Urothelium cell line (cell line): ENCODE measurements at regions not wholly inside any gene's neighbourhood (a gene's known extent, or its start where the extent isn't known, plus 50 kb on each side); places are given as distances from the start of the nearest gene placed in this dataset.
"Not testable (repeated sequence)": the region's sequence is repeated elsewhere in the genome, so short reads cannot be mapped to it uniquely, and the experiment has no call there.

Source experiments
- DNase-seq: peaks from one replicate; pipeline ENCODE4 v3.0.0; 2011; ENCODE audit warnings: low spot score, mixed read lengths
- FAIRE-seq: peaks from 2 replicates; lab custom pipeline; 2011; peaks lifted over from hg19 to GRCh38; lab: Jason Lieb, UNC

DNA sequence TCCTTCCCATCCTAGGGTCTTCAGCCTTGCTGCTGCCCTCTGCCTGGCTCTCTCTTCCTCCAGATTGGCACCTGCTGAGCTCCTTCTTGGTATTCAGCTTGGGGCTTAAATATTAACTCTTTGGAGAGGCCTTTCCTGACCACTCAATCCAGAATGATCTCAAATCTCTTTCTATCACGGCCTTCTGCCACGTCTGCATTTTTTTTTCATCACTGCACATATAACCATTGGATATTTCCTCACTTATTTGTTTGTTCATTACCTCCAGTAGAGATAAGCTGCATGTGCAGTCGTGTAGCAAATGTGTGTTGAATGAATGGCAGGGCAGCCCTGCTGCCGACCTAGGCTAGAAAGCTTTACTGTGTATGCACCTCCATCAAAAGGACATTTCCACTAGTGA lies 51.6 kb upstream of the MPP7 start:
- FAIRE-seq = no peak
- DNase-seq = no peak

DNA sequence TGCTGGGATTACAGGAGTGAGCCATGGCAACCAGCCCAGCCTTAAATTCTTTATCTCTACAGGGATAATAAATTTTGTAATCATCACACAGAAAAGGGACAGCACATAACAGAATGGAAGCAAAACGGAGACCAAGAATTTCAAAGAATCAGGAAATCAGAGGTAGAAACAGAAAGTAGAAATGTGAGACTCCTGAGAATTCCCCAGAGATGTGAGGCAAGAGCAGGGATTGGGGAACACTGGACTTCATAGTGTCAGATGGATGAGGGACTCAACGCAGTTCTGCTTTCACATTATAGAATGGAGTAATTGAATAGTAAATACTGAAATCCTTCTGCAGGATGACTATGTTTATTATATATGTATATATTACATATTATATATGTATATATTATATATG lies 52.5 kb upstream of the MPP7 start:
- FAIRE-seq (no peak), DNase-seq (no peak)

DNA sequence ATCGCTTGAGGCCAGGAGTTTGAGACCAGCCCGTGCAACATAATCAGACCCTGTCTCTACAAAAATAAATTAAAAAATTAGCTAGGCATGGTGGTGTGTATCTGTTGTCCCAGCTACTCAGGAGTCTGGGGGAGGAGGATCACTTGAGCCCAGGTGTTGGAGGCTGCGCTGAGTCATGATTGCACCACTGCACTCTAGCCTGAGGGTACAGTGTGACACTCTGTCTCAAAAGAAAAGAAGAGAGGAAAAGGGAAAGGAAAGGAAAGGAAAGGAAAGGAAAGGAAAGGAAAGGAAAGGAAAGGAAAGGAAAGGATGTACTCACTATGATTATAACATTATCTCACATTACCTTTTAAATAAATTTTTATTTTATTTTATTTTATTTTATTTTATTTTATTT lies 56.5 kb upstream of the MPP7 start:
- DNase-seq (no peak), FAIRE-seq (no peak)

DNA sequence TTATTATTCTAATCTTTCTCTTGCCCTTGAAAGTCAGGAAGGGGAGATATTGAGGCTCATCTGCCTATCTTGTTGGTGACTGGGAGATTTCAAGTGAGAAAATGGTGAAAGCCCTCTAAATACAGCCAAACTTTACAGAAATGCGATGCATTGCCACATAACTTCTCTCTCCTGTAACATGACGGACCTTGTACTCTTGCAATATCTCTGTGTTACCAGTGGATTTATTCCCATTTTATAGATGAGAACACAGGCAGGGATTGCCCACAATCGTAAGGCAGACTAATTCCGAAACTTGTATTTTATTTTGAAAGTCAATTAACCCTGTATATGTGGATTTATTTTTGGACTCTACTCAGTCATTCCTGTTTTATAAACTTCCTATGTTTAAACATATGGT lies 57.3 kb upstream of the MPP7 start:
- DNase-seq = no peak
- FAIRE-seq = no peak

DNA sequence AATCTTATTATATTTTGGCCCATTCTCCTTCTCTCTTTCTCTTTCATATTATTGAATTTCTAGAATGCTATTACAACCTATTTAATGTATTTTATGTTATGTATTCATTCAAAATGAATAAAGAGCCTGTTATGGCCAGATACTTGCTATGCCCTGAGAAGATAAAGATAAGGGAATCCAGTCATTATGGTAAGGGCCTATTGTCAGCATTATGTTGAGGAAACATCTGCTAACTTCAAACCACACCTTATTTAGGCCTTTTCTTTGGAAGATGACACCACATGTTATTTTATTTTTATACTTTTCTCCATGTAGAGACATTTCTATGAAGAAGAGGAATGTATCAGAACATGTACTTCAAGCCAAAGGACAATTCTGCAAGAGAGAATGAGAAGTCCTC lies 60.5 kb upstream of the MPP7 start:
- FAIRE-seq (no peak), DNase-seq (no peak)

DNA sequence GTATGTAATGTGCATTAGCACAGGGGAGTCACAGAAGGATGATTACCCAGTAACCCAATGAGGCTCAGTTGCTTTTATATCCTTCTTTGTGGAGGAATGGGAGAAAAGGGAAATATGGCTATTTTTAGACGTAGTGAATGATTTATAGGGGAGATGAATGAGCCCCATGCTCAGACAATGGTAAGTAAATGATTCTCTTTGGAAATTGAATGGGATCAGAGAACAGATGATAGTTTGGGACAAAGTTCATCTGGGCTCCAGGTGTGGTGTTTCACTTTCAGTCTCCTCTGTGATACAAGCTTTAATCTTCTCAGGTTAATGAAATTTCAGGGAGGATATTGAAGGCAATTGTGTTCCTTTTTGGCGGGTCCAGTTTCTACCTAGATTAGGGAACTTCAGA lies 63.0 kb upstream of the MPP7 start:
- no peak for DNase-seq
- FAIRE-seq = no peak

DNA sequence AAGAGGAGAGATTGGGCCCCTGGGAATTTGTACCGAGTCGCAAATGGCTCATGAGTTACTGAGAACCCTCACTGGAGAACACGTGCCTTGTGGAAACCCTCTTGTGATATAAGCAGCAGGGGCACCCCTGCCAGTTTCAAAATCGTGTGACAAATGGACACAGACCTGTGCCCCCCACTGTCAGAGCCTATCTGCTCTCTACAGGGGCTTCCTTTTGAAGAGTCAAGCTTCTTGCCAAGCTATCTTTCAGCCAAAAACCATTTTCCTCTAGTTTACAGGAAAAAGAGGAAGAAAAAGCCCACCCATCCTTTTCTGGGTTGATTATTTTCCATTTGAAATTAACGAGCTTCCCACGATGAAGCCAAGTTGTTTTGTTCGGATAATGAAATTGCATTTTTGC lies 64.1 kb upstream of the MPP7 start:
- DNase-seq (no peak), FAIRE-seq (no peak)

DNA sequence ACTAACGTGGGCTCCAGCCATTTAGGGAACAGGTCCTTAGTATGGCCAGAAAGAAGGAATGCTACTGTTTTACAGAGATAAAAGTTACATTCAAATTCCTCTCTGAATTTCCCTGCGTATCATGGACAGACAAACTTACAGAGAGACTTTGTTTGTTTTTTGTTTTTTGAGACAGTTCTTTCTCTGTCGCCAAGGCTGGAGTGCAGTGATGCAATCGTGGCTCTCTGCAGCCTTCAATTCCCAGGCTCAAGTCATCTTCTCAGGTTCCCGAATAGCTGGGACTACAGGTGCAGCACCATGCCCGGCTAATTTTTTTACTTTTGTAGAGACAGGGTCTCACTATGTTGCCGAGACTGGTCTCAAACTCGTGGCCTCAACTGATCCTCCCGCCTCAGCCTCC lies 64.5 kb upstream of the MPP7 start:
- DNase-seq (no peak), FAIRE-seq (no peak)

DNA sequence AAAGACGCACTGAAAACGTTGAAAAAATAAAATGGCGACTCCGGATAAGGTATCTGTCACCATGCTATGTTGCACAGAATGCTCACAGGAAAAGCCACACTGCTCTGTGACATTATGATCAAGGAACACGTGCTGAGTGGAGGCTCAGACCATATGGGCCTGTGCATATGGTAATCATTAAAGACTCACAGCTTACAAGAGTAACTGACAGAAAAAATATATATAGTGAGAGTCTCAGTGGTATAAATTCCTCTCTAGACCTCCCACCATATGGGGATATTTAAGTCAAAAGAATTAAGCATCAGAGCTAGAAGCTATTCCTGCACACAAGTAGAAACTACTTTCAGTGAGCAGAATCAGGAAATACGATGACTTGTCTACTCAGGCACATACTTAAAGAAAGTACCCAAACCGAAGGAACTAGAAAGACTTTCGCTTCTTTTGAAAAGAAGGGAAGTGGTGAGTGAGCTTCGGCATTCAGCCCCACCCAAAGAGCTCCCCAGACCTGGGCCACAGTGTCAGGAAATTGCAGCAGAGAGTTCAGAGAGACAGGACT lies 65.1 kb upstream of the MPP7 start:
- DNase-seq = no peak
- no peak for FAIRE-seq

DNA sequence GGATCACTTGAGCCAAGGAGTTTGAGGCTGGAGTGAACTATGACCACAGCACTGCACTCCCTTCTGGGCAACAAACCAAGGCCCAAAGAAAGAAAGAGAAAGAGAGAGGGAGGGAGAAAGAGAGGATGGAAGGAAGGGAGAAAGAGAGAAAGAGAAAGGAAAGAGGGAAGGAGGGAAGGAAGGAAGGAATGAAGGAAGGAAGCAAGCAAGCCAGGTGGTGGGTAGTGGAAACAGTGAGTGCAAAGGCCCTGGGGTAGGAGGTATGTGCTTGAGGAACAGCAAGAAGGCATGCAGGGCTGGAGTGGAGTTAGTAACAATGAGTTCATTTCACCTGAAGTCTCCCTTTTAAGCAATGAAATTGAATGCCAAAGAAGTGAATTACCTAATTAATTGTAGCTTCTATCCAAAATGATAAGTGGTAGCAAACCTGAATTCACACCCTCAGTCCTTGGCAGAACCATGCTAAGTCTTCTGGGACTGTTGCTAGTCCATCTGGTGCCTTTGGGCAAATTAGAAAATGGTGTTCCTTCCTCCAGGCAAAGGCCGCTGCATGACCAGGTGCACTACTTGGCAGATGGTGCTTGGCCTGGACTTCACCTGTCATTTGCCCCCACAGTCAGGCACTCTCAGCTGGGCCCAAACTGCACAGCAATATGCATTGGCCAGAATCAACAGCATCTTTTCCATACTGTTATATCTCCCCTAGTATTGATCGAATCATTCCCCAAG lies 67.4 kb upstream of the MPP7 start:
- FAIRE-seq (no peak), DNase-seq (no peak)

DNA sequence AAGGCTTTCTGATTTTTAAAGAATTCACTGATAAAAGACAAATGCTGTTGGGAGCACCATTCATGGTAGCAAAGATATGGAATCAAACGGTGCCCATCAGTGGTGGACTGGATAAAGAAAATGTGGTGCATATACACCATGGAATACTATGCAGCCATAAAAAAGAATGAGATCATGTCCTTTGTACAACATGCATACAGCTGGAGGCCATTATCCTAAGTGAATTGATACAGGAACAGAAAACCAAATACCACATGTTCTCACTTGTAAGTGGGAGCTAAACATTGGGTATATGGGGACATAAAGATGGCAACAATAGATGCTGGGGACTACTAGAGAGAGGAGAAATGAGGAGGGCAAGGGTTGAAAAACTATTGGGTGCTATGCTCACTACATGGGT lies 68.8 kb upstream of the MPP7 start:
- not testable (repeated sequence) for FAIRE-seq, DNase-seq

DNA sequence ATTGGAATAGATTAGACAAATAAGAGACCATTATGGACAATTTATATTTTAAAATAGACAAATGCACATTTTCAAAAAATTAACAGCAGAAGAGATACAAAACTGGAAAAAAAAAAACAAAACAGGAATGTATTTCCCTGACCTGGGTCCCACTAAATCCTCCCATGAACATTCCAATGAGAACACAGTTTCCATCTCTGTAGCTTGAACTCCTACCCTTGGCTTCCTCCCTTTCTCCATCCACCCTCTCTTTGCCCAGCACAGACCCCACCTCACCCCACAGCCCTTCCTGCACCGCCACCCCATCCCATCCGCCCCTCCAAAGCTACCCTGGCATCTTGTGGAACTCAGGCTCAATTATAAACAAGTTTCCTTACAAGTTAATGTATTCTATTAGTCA lies 71.2 kb upstream of the MPP7 start:
- no peak for DNase-seq

DNA sequence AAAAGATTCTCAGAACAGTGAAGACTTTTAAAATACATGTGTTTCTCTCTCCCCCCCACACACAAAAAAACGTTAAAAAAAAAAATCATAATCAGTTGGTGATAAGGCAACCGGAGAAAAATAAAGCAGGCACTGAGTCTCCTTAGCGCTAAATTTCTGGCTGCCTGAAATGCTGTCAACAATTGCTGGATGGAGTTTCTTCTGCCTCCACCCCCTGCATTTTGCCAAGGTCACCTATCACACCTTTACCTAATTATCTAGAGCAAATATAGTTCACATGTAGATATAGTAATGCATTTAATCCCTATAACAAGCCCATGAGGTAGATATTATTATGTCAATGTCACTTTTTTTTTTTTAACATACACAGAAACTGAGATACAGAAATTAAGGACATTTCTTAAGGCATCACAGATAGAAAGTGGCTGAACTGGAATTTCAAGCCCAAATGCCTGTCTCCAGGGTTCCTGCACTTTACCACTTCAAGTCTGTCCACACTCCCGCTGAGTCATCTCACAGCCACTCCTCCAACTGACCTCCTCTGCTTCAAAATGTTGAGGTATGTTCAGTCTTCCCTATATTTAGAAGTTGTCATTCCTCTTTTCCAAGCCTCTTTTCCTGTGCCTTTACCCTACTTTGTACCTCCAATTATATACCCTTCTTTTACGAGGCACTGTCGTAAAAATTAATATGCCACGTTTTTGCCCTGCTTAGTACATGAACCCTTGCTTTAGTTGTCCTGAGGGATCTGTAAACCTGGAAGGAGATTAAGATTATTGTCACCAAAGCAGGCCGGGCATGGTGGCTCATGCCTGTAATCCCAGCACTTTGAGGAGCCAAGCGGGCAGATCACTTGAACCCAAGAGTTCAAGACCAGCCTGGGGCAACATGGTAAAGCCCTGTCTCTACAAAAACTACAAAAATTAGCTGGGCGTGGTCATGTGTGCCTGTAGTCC lies 72.8 kb upstream of the MPP7 start:
- peak; percentile 62 for DNase-seq
- no peak for FAIRE-seq

More for the DNA sequence above, 71.2 kb upstream of the MPP7 start:
- no peak for FAIRE-seq

DNA sequence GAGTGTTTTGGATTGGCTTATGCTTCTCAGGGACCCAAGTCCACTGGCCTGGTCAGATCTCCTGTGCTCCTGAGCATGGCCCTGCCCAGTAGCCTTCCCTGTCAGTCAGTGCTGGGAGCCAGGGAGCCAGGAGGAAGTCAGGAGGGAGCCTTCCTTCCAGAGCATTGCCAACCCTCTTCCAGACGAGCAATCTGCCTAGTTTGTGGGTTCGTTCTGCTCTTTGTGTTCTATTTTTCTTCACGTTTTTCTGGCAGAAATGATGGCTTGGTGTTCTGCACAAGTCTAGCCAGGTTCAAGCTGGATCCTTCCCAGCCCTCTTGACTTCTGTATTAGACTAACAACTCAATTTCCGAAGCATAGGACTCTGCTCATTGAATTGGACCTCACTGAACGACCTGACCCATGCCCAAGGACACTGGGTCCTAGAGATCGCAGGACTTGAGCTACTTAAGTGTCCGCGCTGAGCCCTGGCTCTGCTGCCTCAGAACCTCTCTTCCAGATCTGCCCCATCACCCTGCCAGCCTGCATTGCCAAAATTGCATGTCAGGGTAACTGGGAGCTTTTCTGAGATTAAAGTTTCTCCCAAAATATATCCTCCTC lies 76.2 kb upstream of the MPP7 start:
- DNase-seq (no peak), FAIRE-seq (no peak)

DNA sequence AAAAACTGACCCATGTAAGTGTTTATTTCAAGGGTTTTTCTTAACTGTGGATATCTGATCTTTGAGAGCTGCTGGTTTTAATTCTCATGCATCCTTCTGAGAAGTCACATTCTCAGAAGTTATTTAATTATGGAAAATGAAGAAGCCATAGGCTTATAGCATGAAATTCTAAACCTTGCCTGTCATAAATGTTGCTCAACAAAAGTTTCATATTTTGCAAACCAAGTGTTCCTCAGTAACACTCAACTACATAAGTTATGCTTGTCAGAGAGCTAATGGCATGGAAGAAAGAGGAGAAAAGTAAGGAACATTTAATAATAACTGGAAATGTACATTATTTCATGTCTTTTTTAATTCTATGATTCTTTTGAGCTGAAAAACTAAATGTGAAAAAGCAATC lies 78.6 kb upstream of the MPP7 start:
- no peak for DNase-seq
- no peak for FAIRE-seq

DNA sequence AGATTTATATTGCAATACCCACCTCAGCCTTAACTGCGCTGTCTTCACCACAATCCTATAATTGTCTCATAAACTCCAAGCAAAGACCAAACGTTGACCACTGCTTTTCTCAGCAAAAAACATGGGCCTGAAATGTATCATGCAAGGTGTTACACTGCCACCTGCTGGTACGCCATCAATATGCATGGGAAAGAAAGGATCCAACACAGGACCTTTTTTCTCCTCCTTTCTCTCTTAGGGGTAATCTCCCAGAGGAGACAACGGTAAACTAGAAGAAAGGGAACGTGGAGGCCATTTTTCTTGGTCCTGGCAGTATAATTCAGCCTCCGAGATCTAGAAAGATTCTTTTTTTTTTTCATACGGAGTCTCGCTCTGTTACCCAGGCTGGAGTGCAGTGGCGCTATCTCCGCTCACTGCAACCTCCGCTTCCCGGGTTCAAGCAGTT lies 79.1 kb upstream of the MPP7 start:
- DNase-seq (peak; percentile 81), FAIRE-seq (peak; percentile 80)

DNA sequence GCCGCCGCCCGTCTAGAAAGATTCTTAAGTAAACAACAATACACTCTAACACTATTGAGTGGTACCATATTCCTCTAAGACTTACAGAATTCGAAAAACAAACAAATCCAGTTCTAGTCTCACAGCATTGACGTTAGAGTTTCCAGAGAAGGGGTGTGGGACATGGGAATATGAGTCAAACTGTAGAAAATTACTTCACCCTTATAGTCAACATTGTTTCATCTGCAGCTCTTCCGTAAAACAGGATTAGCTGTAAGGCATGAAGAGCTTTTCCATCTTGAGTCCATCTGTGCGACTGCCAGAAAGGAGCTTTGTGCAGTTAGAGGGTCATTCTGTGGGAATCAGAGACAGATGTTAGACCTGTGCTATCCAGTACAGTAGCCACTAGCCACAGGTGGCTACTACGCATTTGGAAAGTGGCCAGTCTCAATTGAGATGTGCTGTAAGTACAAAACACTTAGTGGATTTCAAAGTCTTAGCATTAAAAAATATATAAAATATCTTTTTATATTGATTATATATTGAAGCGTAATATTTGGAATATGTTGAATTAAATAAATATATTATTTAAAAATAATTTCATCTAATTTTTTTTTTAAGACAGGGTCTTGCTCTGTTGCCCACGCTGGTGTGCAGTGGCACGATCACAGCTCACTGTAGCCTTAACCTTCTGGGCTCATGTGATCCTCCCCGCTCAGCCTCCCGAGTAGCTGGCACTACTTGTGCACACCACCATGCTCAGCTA lies 79.8 kb upstream of the MPP7 start:
- DNase-seq = no peak
- FAIRE-seq = no peak

DNA sequence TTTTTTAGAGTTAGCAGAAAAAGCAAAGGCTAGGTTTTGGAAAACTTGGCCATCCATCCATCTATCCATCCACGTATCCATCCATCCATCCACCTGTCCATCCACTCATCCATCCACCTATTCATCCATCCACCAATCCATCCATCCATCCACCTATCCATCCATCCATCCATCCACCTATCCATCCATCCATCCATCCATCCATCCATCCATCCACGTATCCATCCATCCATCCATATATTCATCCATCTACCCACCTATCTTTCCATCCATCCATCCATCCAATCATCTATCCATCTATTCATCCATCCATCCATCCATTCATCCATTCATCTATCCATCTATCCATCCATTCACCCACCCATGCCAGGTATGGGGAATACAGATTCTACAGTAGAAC lies 81.7 kb upstream of the MPP7 start:
- FAIRE-seq (peak; percentile 13), DNase-seq (no peak)

DNA sequence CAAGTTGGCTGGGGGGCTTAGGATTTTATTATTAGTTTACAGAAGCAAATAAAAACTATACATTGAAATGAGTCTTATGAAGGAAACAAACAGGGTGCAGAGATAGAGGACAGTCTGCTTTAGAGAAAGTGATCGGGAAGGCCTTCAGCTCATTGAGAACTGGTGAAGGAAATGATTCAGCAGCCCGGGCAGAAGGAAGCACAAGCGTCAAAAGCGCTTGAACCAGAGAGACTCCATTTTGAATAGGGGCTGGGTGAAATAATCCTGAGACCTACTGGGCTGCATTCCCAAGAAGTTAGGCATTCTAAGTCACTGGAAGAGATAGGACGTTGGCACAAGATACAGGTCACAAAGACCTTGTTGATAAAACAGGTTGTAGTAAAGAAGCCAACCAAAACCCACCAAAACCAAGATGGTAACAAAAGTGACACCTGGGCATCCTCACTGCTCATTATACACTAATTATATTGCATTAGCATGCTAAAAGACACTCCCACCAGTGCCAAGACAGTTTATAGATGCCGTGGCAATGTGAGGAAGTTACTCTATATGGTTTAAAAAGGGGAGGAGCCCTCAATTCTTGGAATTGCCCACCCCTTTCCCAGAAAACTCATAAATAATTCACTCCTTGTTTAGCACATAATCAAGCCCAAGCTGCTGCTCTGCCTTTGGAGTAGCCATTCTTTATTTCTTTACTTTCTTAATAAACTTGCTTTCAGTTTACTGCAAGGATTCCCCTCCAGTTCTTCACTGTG lies 83.1 kb upstream of the MPP7 start:
- no peak for DNase-seq
- no peak for FAIRE-seq

DNA sequence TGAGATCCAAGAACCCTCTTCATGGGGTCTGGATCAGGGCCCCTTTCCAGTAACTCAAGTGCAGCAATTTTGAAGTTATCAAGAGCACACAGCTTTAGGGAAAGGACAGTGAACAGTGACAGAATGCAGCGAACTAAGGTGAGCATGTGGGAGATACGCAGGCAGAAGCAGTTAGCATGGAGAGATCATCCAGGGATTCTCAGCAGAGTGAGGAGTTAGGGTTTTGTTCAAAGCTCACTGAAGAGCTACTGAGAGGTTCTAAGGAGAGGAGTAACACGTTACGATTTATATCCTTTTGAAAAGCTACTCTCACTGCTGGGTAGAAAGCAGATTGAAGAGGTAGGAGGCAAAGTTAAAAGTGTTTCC lies 83.6 kb upstream of the MPP7 start:
- DNase-seq (no peak), FAIRE-seq (no peak)
